Smooth muscle cell (in vitro differentiated cells): ENCODE measurements at regions not wholly inside any gene's neighbourhood (a gene's known extent, or its start where the extent isn't known, plus 50 kb on each side); places are given as distances from the start of the nearest gene placed in this dataset.

Source experiments
- DNase-seq: peaks from one replicate; lab custom pipeline; 2025; ENCODE audit not compliant: unreplicated experiment; lab: John Stamatoyannopoulos, UW
- H2AFZ ChIP-seq: fragments of 200-600 bp; sonication (generic); 2 replicates; pipeline ENCODE4 v1.6.0; 2016; ENCODE audit warnings: antibody characterized with exemption, low read depth, mild to moderate bottlenecking
- H3F3A ChIP-seq: fragments of 200-600 bp; sonication (generic); 2 replicates; pipeline ENCODE4 v1.6.0; 2017; ENCODE audit warnings: antibody characterized with exemption, low read depth
- H3K27ac ChIP-seq: fragments of 200-600 bp; sonication (generic); 2 replicates; pipeline ENCODE4 v1.5.1; 2016; ENCODE audit warnings: low read depth, mild to moderate bottlenecking
- H3K27me3 ChIP-seq: fragments of 200-600 bp; sonication (generic); 2 replicates; pipeline ENCODE4 v1.6.1; 2016; ENCODE audit warnings: low read depth, mild to moderate bottlenecking
- H3K36me3 ChIP-seq: fragments of 200-600 bp; sonication (generic); 2 replicates; pipeline ENCODE4 v1.5.1; 2016; ENCODE audit warnings: low read depth
- H3K4me1 ChIP-seq: fragments of 200-600 bp; sonication (generic); 2 replicates; pipeline ENCODE4 v1.5.1; 2016; ENCODE audit warnings: low read depth
- H3K4me2 ChIP-seq: fragments of 200-600 bp; sonication (generic); 2 replicates; pipeline ENCODE4 v1.6.0; 2016; ENCODE audit warnings: mild to moderate bottlenecking
- H3K4me3 ChIP-seq: fragments of 200-600 bp; sonication (generic); 2 replicates; pipeline ENCODE4 v1.5.1; 2016; ENCODE audit warnings: mild to moderate bottlenecking
- H3K79me2 ChIP-seq: fragments of 200-600 bp; sonication (generic); 2 replicates; pipeline ENCODE4 v1.6.0; 2016; ENCODE audit warnings: low read depth, mild to moderate bottlenecking
- H3K9ac ChIP-seq: fragments of 200-600 bp; sonication (generic); 2 replicates; pipeline ENCODE4 v1.6.0; 2016; ENCODE audit warnings: low read depth
- H3K9me3 ChIP-seq: fragments of 200-600 bp; sonication (generic); replicated peaks from 2 replicates; pipeline ENCODE4 v1.5.1; 2016; ENCODE audit warnings: low read depth
- H4K20me1 ChIP-seq: fragments of 200-600 bp; sonication (generic); 2 replicates; pipeline ENCODE4 v1.6.0; 2016; ENCODE audit warnings: low read depth
- WGBS: methylation state at CpG from one replicate; pipeline ENCODE4 v1.1.7; 2016; ENCODE audit warnings: low lambda C conversion rate; 5-methylcytosine and 5-hydroxymethylcytosine counted together
- TF ChIP-seq, protein P1 (sequence below): fragments of 200-600 bp; sonication (generic); IDR thresholded peaks from 2 replicates; pipeline ENCODE4 v1.5.1; 2017; ENCODE audit warnings: borderline replicate concordance, mild to moderate bottlenecking, antibody characterized with exemption; ENCODE audit not compliant: insufficient read depth, poor library complexity, severe bottlenecking

GRCh38 chr1:96079581-96079980 is 642.0 kb upstream of the PTBP2 start:
- no peak overlapping the region for H3K4me2 ChIP-seq
- H3K36me3 ChIP-seq = no peaks in the 10 kb centered on the region
- no peaks in the 10 kb centered on the region for H3K4me1 ChIP-seq
- no peak overlapping the region for H3K9ac ChIP-seq
- no peak overlapping the region for H3K4me3 ChIP-seq
- no peak for DNase-seq
- no peak overlapping the region for H2AFZ ChIP-seq
- no peaks in the 10 kb centered on the region for H3K9me3 ChIP-seq
- TF ChIP-seq, protein P1, sequence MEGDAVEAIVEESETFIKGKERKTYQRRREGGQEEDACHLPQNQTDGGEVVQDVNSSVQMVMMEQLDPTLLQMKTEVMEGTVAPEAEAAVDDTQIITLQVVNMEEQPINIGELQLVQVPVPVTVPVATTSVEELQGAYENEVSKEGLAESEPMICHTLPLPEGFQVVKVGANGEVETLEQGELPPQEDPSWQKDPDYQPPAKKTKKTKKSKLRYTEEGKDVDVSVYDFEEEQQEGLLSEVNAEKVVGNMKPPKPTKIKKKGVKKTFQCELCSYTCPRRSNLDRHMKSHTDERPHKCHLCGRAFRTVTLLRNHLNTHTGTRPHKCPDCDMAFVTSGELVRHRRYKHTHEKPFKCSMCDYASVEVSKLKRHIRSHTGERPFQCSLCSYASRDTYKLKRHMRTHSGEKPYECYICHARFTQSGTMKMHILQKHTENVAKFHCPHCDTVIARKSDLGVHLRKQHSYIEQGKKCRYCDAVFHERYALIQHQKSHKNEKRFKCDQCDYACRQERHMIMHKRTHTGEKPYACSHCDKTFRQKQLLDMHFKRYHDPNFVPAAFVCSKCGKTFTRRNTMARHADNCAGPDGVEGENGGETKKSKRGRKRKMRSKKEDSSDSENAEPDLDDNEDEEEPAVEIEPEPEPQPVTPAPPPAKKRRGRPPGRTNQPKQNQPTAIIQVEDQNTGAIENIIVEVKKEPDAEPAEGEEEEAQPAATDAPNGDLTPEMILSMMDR = no peak
- no peaks in the 10 kb centered on the region for H4K20me1 ChIP-seq
- no peaks in the 10 kb centered on the region for H3F3A ChIP-seq
- H3K79me2 ChIP-seq = no peaks in the 10 kb centered on the region
- H3K27me3 ChIP-seq = no peaks in the 10 kb centered on the region
- 67% methylated on average over 1 of the region's 1 CpG for WGBS
- no peak overlapping the region for H3K27ac ChIP-seq

GRCh38 chr1:96080925-96081324 is 640.7 kb upstream of the PTBP2 start:
- Histone ChIP-seq H3K4me1 (no peaks in the 10 kb centered on the region), H3K4me2 (no peak overlapping the region), H3K79me2 (no peaks in the 10 kb centered on the region), H3K4me3 (no peak overlapping the region), H4K20me1 (no peaks in the 10 kb centered on the region), H3K27ac (no peak overlapping the region), H3K9me3 (no peaks in the 10 kb centered on the region), H3K9ac (no peak overlapping the region), H3K36me3 (no peaks in the 10 kb centered on the region), H3K27me3 (no peaks in the 10 kb centered on the region), H2AFZ (no peak overlapping the region), H3F3A (no peaks in the 10 kb centered on the region)
- TF ChIP-seq, protein P1 = no peak
- 85% methylated on average over 5 of the region's 5 CpGs for WGBS
- no peak for DNase-seq

GRCh38 chr1:96087719-96088118 is 633.9 kb upstream of the PTBP2 start:
- Histone ChIP-seq H3K4me1 (no peaks in the 10 kb centered on the region), H3F3A (no peaks in the 10 kb centered on the region), H3K27ac (no peak overlapping the region), H3K27me3 (no peaks in the 10 kb centered on the region), H3K36me3 (no peaks in the 10 kb centered on the region), H3K4me2 (no peak overlapping the region), H3K79me2 (no peaks in the 10 kb centered on the region), H3K9me3 (no peaks in the 10 kb centered on the region), H2AFZ (no peak overlapping the region), H4K20me1 (no peaks in the 10 kb centered on the region), H3K9ac (no peak overlapping the region), H3K4me3 (no peak overlapping the region)
- DNase-seq = no peak
- 96% methylated on average over 1 of the region's 1 CpG for WGBS
- TF ChIP-seq, protein P1 = no peak

- 90% methylated on average over 4 of the region's 4 CpGs for WGBS
- Histone ChIP-seq H3F3A (no peaks in the 10 kb centered on the region), H3K4me1 (no peaks in the 10 kb centered on the region), H4K20me1 (no peaks in the 10 kb centered on the region), H3K9me3 (no peaks in the 10 kb centered on the region), H3K4me2 (no peak overlapping the region), H3K27ac (no peak overlapping the region), H3K4me3 (no peak overlapping the region), H3K79me2 (no peaks in the 10 kb centered on the region), H3K9ac (no peak overlapping the region), H2AFZ (no peak overlapping the region), H3K36me3 (no peaks in the 10 kb centered on the region), H3K27me3 (no peaks in the 10 kb centered on the region)
- DNase-seq = no peak
- TF ChIP-seq, protein P1 = no peak
Observed at GRCh38 chr1:96090134-96090533, 631.5 kb upstream of the PTBP2 start.
